H7 (cell line): ENCODE measurements at regions not wholly inside any gene's neighbourhood (a gene's known extent, or its start where the extent isn't known, plus 50 kb on each side); places are given as distances from the start of the nearest gene placed in this dataset.
"Not testable (repeated sequence)": the region's sequence is repeated elsewhere in the genome, so short reads cannot be mapped to it uniquely, and the experiment has no call there.

ENCODE experiments used
- DNase-seq: peaks from one replicate; pipeline ENCODE4 v3.0.0; 2012
- H3K27me3 ChIP-seq: 2 replicates; pipeline ENCODE4 v1.6.0; 2011; ENCODE audit warnings: mild to moderate bottlenecking, low read length; ENCODE audit not compliant: control insufficient read depth, insufficient read depth
- H3K36me3 ChIP-seq: replicated peaks from 2 replicates; pipeline ENCODE4 v1.5.1; 2011; ENCODE audit warnings: low read length; ENCODE audit not compliant: control insufficient read depth, insufficient read depth
- H3K4me3 ChIP-seq: 2 replicates; pipeline ENCODE4 v1.5.1; 2011; ENCODE audit warnings: low read depth, mild to moderate bottlenecking, control low read depth, low read length, moderate library complexity; ENCODE audit not compliant: insufficient read depth

- Histone ChIP-seq H3K4me3 (no peak overlapping the region), H3K27me3 (no peaks in the 10 kb centered on the region), H3K36me3 (no peaks in the 10 kb centered on the region)
- no peak for DNase-seq
These were observed 300.5 kb upstream of the PABPC4L start for GRCh38 chr4:134501973-134502643.

- not testable (repeated sequence) for H3K27me3 ChIP-seq, H3K36me3 ChIP-seq, H3K4me3 ChIP-seq
These were observed 299.9 kb upstream of the PABPC4L start for GRCh38 chr4:134501488-134501887.

GRCh38 chr4:134499074-134499473, 297.5 kb upstream of the PABPC4L start:
- Histone ChIP-seq H3K27me3 (no peaks in the 10 kb centered on the region), H3K36me3 (no peaks in the 10 kb centered on the region), H3K4me3 (no peak overlapping the region)
- DNase-seq, result no peak

More at GRCh38 chr4:134501488-134501887, 299.9 kb upstream of the PABPC4L start:
- DNase-seq, result not testable (repeated sequence)

- no peaks in the 10 kb centered on the region for H3K27me3 ChIP-seq
These were observed 289.3 kb upstream of the PABPC4L start for GRCh38 chr4:134490863-134491262.

GRCh38 chr4:134483514-134483913, 281.9 kb upstream of the PABPC4L start:
- H3K27me3 ChIP-seq, DNase-seq, H3K4me3 ChIP-seq, H3K36me3 ChIP-seq: not testable (repeated sequence)

More at GRCh38 chr4:134490863-134491262, 289.3 kb upstream of the PABPC4L start:
- no peaks in the 10 kb centered on the region for H3K36me3 ChIP-seq
- DNase-seq, result no peak
- H3K4me3 ChIP-seq, result no peak overlapping the region

GRCh38 chr4:134471569-134471968, 270.0 kb upstream of the PABPC4L start:
- Histone ChIP-seq H3K36me3 (no peaks in the 10 kb centered on the region), H3K4me3 (no peak overlapping the region), H3K27me3 (no peaks in the 10 kb centered on the region)
- DNase-seq, result no peak

- H3K36me3 ChIP-seq, result no peaks in the 10 kb centered on the region
- DNase-seq, result peak; percentile 3
- H3K27me3 ChIP-seq, result no peaks in the 10 kb centered on the region
- no peak overlapping the region for H3K4me3 ChIP-seq
These were observed 269.0 kb upstream of the PABPC4L start for GRCh38 chr4:134470544-134470943.

GRCh38 chr4:134465417-134465816, 263.8 kb upstream of the PABPC4L start:
- DNase-seq, result no peak
- no peaks in the 10 kb centered on the region for H3K36me3 ChIP-seq
- no peaks in the 10 kb centered on the region for H3K27me3 ChIP-seq
- no peak overlapping the region for H3K4me3 ChIP-seq

- Histone ChIP-seq H3K36me3 (no peaks in the 10 kb centered on the region), H3K4me3 (no peak overlapping the region), H3K27me3 (no peaks in the 10 kb centered on the region)
- DNase-seq, result no peak
These were observed 262.2 kb upstream of the PABPC4L start for GRCh38 chr4:134463771-134464170.

- no peaks in the 10 kb centered on the region for H3K36me3 ChIP-seq
- H3K4me3 ChIP-seq, result no peak overlapping the region
- H3K27me3 ChIP-seq, result no peaks in the 10 kb centered on the region
- DNase-seq, result no peak
These were observed 225.2 kb upstream of the PABPC4L start for GRCh38 chr4:134426821-134427220.

GRCh38 chr4:134425756-134426155, 224.2 kb upstream of the PABPC4L start:
- Histone ChIP-seq H3K36me3 (no peaks in the 10 kb centered on the region), H3K4me3 (no peak overlapping the region), H3K27me3 (no peaks in the 10 kb centered on the region)
- no peak for DNase-seq

GRCh38 chr4:134422776-134423175, 221.2 kb upstream of the PABPC4L start:
- no peak for DNase-seq
- no peaks in the 10 kb centered on the region for H3K36me3 ChIP-seq
- no peak overlapping the region for H3K4me3 ChIP-seq
- no peaks in the 10 kb centered on the region for H3K27me3 ChIP-seq

GRCh38 chr4:134421734-134422133, 220.1 kb upstream of the PABPC4L start:
- DNase-seq, result no peak
- Histone ChIP-seq H3K36me3 (no peaks in the 10 kb centered on the region), H3K4me3 (no peak overlapping the region), H3K27me3 (no peaks in the 10 kb centered on the region)

GRCh38 chr4:134408897-134409296, 207.3 kb upstream of the PABPC4L start:
- H3K36me3 ChIP-seq, result no peaks in the 10 kb centered on the region
- no peak for DNase-seq
- no peak overlapping the region for H3K4me3 ChIP-seq
- no peaks in the 10 kb centered on the region for H3K27me3 ChIP-seq

GRCh38 chr4:134401798-134402197, 200.2 kb upstream of the PABPC4L start:
- Histone ChIP-seq H3K4me3 (no peak overlapping the region), H3K27me3 (no peaks in the 10 kb centered on the region), H3K36me3 (no peaks in the 10 kb centered on the region)
- no peak for DNase-seq

GRCh38 chr4:134393592-134393991, 192.0 kb upstream of the PABPC4L start:
- DNase-seq, result no peak
- Histone ChIP-seq H3K4me3 (no peak overlapping the region), H3K36me3 (no peaks in the 10 kb centered on the region), H3K27me3 (no peaks in the 10 kb centered on the region)
